SH-SY5Y (cell line): ENCODE measurements at regions not wholly inside any gene's neighbourhood (a gene's known extent, or its start where the extent isn't known, plus 50 kb on each side); places are given as distances from the start of the nearest gene placed in this dataset.

ENCODE experiments used
- GATA2 ChIP-seq: IDR thresholded peaks from 2 replicates; pipeline ENCODE4 v1.6.1; 2011; ENCODE audit warnings: mild to moderate bottlenecking, low read depth, low read length
- GATA3 ChIP-seq: IDR thresholded peaks from 2 replicates; pipeline ENCODE4 v1.6.1; 2011; ENCODE audit warnings: low read depth, mild to moderate bottlenecking, low read length, moderate library complexity

GRCh38 chr6:71011871-71012371, 55.1 kb upstream of the B3GAT2 start:
- TF ChIP-seq GATA3 (no peak), GATA2 (no peak)

- no peak for TF ChIP-seq GATA3
- TF ChIP-seq GATA2 = no peak
Observed at GRCh38 chr6:71012866-71013469, 56.1 kb upstream of the B3GAT2 start.

GRCh38 chr6:71015392-71015791, 58.5 kb upstream of the B3GAT2 start:
- TF ChIP-seq GATA3 (no peak), GATA2 (no peak)

- TF ChIP-seq GATA2 (no peak), GATA3 (no peak)
Observed at GRCh38 chr6:71028236-71028876, 71.5 kb upstream of the B3GAT2 start.

- TF ChIP-seq GATA2 (no peak), GATA3 (no peak)
Observed at GRCh38 chr6:71028877-71029252, 72.0 kb upstream of the B3GAT2 start.

- TF ChIP-seq GATA3 = no peak
- no peak for TF ChIP-seq GATA2
Observed at GRCh38 chr6:71029555-71029954, 72.7 kb upstream of the B3GAT2 start.

GRCh38 chr6:71031912-71032311, 75.1 kb upstream of the B3GAT2 start:
- TF ChIP-seq GATA3 (no peak), GATA2 (no peak)

GRCh38 chr6:71033171-71033570, 76.3 kb upstream of the B3GAT2 start:
- TF ChIP-seq GATA3 = no peak

- TF ChIP-seq GATA2 (no peak), GATA3 (no peak)
Observed at GRCh38 chr6:71033890-71034289, 77.0 kb upstream of the B3GAT2 start.

- TF ChIP-seq GATA2 (no peak), GATA3 (no peak)
Observed at GRCh38 chr6:71034563-71035345, 77.9 kb upstream of the B3GAT2 start.

- TF ChIP-seq GATA2 (no peak), GATA3 (no peak)
Observed at GRCh38 chr6:71035871-71036270, 79.0 kb upstream of the B3GAT2 start.

- TF ChIP-seq GATA3 (no peak), GATA2 (no peak)
Observed at GRCh38 chr6:71038711-71039344, 82.0 kb upstream of the B3GAT2 start.

- TF ChIP-seq GATA2 (no peak), GATA3 (no peak)
Observed at GRCh38 chr6:71040043-71040442, 83.2 kb upstream of the B3GAT2 start.

GRCh38 chr6:71040841-71041240, 84.0 kb upstream of the B3GAT2 start:
- peak; percentile 17; the same call in 1 of the 2 replicates for TF ChIP-seq GATA2
- no peak for TF ChIP-seq GATA3

GRCh38 chr6:71043902-71044301, 87.0 kb upstream of the B3GAT2 start:
- TF ChIP-seq GATA3 (no peak), GATA2 (no peak)
